ENCODE measurements at regions not wholly inside any gene's neighbourhood (a gene's known extent, or its start where the extent isn't known, plus 50 kb on each side); places are given as distances from the start of the nearest gene placed in this dataset.

GRCh38 chr5:175201393-175201792 lies 242.6 kb downstream of the DRD1 start:
- no peaks in the 10 kb centered on the region for H3K36me3 ChIP-seq (ENCODE audit: low read depth)
- 19 to 25% methylated on average over 5 of the region's 5 CpGs for WGBS, 2 experiments (ENCODE audit: low coverage in 1 of 2, low lambda C conversion rate in 2 of 2, missing lambda C conversion rate in 2 of 2)
- H4K20me1 ChIP-seq (ENCODE audit: insufficient read depth): no peaks in the 10 kb centered on the region
- H3K9me2 ChIP-seq (ENCODE audit: insufficient read depth): no peaks in the 10 kb centered on the region
- H3K4me2 ChIP-seq (ENCODE audit: unreplicated experiment): no peak overlapping the region
- no peak overlapping the region for H3K27ac ChIP-seq
- H3K4me1 ChIP-seq (ENCODE audit: insufficient read depth): no peaks in the 10 kb centered on the region
- TF ChIP-seq EZH2phosphoT487 (IDR thresholded peaks at IDR 0.05; ENCODE audit: insufficient read depth, low read depth): no peak
- TF ChIP-seq EZH2 (IDR thresholded peaks at IDR 0.05; ENCODE audit: insufficient read depth, poor library complexity, severe bottlenecking): no peak
- no peak for DNase-seq
- H2AFZ ChIP-seq: no peak overlapping the region
- no peaks in the 10 kb centered on the region for H3K79me2 ChIP-seq (ENCODE audit: insufficient read depth)
- no peak overlapping the region for H3K4me3 ChIP-seq
- no peaks in the 10 kb centered on the region for H3K9me3 ChIP-seq (ENCODE audit: low read depth)
- no peaks in the 10 kb centered on the region for H3F3A ChIP-seq (ENCODE audit: insufficient read depth)
- in situ Hi-C loops (cut with MboI): no loop called here
- no peaks in the 10 kb centered on the region for H3K27me3 ChIP-seq (replicated peaks; ENCODE audit: insufficient read depth)
- no peak overlapping the region for H3K9ac ChIP-seq

GRCh38 chr5:175195698-175196656 lies 248.0 kb downstream of the DRD1 start:
- no peaks in the 10 kb centered on the region for H3K4me1 ChIP-seq (ENCODE audit: insufficient read depth)
- in situ Hi-C loops (cut with MboI): no loop called here
- DNase-seq: peak; percentile 7
- H3K36me3 ChIP-seq (ENCODE audit: low read depth): no peaks in the 10 kb centered on the region
- whole genome bisulfite sequencing, 2 experiments (ENCODE audit: low coverage in 1 of 2, low lambda C conversion rate in 2 of 2, missing lambda C conversion rate in 2 of 2): 17 to 23% methylated on average over 11 of the region's 11 CpGs
- H3K27me3 ChIP-seq (replicated peaks; ENCODE audit: insufficient read depth): no peaks in the 10 kb centered on the region
- H3K4me3 ChIP-seq: no peak overlapping the region
- no peak overlapping the region for H3K27ac ChIP-seq
- no peaks in the 10 kb centered on the region for H3K9me3 ChIP-seq (ENCODE audit: low read depth)
- H4K20me1 ChIP-seq (ENCODE audit: insufficient read depth): no peaks in the 10 kb centered on the region
- no peak overlapping the region for H3K9ac ChIP-seq
- H3K79me2 ChIP-seq (ENCODE audit: insufficient read depth): no peaks in the 10 kb centered on the region
- no peak for TF ChIP-seq EZH2 (IDR thresholded peaks at IDR 0.05; ENCODE audit: insufficient read depth, poor library complexity, severe bottlenecking)
- no peak for TF ChIP-seq EZH2phosphoT487 (IDR thresholded peaks at IDR 0.05; ENCODE audit: insufficient read depth, low read depth)
- H3K9me2 ChIP-seq (ENCODE audit: insufficient read depth): no peaks in the 10 kb centered on the region
- H3F3A ChIP-seq (ENCODE audit: insufficient read depth): no peaks in the 10 kb centered on the region
- H2AFZ ChIP-seq: no peak overlapping the region
- H3K4me2 ChIP-seq (ENCODE audit: unreplicated experiment): no peak overlapping the region

- Histone ChIP-seq H3K9me3 (ENCODE audit: low read depth) (no peaks in the 10 kb centered on the region), H3F3A (ENCODE audit: insufficient read depth) (no peaks in the 10 kb centered on the region), H3K36me3 (ENCODE audit: low read depth) (no peaks in the 10 kb centered on the region), H3K9me2 (ENCODE audit: insufficient read depth) (no peaks in the 10 kb centered on the region), H3K9ac (no peak overlapping the region), H3K27me3 (replicated peaks; ENCODE audit: insufficient read depth) (no peaks in the 10 kb centered on the region), H4K20me1 (ENCODE audit: insufficient read depth) (no peaks in the 10 kb centered on the region), H3K4me1 (ENCODE audit: insufficient read depth) (no peaks in the 10 kb centered on the region), H2AFZ (no peak overlapping the region), H3K4me2 (ENCODE audit: unreplicated experiment) (no peak overlapping the region), H3K27ac (no peak overlapping the region), H3K79me2 (ENCODE audit: insufficient read depth) (no peaks in the 10 kb centered on the region), H3K4me3 (no peak overlapping the region)
- in situ Hi-C loops (cut with MboI): no loop called here
- DNase-seq: no peak
- TF ChIP-seq EZH2 (IDR thresholded peaks at IDR 0.05; ENCODE audit: insufficient read depth, poor library complexity, severe bottlenecking): no peak
- no peak for TF ChIP-seq EZH2phosphoT487 (IDR thresholded peaks at IDR 0.05; ENCODE audit: insufficient read depth, low read depth)
- WGBS, 2 experiments (ENCODE audit: low coverage in 1 of 2, low lambda C conversion rate in 2 of 2, missing lambda C conversion rate in 2 of 2): 26 to 34% methylated on average over 3 of the region's 3 CpGs
These were observed 262.7 kb downstream of the DRD1 start for GRCh38 chr5:175181331-175181730.

GRCh38 chr5:175170899-175171298 lies 273.1 kb downstream of the DRD1 start:
- Histone ChIP-seq H3K4me3 (no peak overlapping the region), H3K27ac (no peak overlapping the region), H3K36me3 (ENCODE audit: low read depth) (no peaks in the 10 kb centered on the region), H2AFZ (no peak overlapping the region), H3K4me2 (ENCODE audit: unreplicated experiment) (no peak overlapping the region), H3K9ac (no peak overlapping the region), H3F3A (ENCODE audit: insufficient read depth) (no peaks in the 10 kb centered on the region), H3K4me1 (ENCODE audit: insufficient read depth) (no peaks in the 10 kb centered on the region), H4K20me1 (ENCODE audit: insufficient read depth) (no peaks in the 10 kb centered on the region), H3K79me2 (ENCODE audit: insufficient read depth) (no peaks in the 10 kb centered on the region), H3K27me3 (replicated peaks; ENCODE audit: insufficient read depth) (no peaks in the 10 kb centered on the region), H3K9me2 (ENCODE audit: insufficient read depth) (no peaks in the 10 kb centered on the region), H3K9me3 (ENCODE audit: low read depth) (no peaks in the 10 kb centered on the region)
- DNase-seq: no peak
- TF ChIP-seq EZH2phosphoT487 (IDR thresholded peaks at IDR 0.05; ENCODE audit: insufficient read depth, low read depth) (no peak), EZH2 (IDR thresholded peaks at IDR 0.05; ENCODE audit: insufficient read depth, poor library complexity, severe bottlenecking) (no peak)
- 5 to 10% methylated on average over 1 of the region's 1 CpG for WGBS, 2 experiments (ENCODE audit: low coverage in 1 of 2, low lambda C conversion rate in 2 of 2, missing lambda C conversion rate in 2 of 2)
- in situ Hi-C loops (cut with MboI): no loop called here
